ENCODE measurements at regions not wholly inside any gene's neighbourhood (a gene's known extent, or its start where the extent isn't known, plus 50 kb on each side); places are given as distances from the start of the nearest gene placed in this dataset.

DNA sequence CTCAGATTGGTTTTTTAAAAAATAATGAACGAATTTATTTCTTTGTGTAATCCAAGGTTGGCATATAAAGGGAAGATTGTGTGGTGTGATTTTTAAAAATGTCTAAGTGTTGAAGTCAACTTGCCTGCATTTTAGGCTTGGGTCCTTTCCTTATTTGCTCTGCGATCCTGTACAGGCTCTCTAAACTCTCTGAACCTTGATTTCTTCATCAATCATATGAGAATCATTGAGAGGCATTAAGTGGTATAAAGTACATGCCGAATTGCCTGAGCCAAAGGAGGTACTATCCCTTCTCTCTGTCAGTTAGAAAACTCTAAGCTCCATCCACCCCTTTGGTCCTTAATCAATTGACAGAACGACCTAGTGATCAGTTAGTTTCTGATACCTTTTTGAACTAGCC lies 440.4 kb upstream of the MEX3C start:
- Histone ChIP-seq H2AFZ (ENCODE audit: low read depth, low read length) (no peak overlapping the region), H3K4me3 (no peak overlapping the region), H3K79me2 (ENCODE audit: control insufficient read depth, insufficient read depth, low read length) (no peaks in the 10 kb centered on the region), H3K9me1 (ENCODE audit: control insufficient read depth, insufficient read depth, low read length) (no peaks in the 10 kb centered on the region), H3K4me1 (replicated peaks in 1 of 2; ENCODE audit: control insufficient read depth in 2 of 2, insufficient read depth in 2 of 2, low read length in 2 of 2) (no peaks in the 10 kb centered on the region), H3K36me3 (ENCODE audit: control insufficient read depth, insufficient read depth, low read length) (no peaks in the 10 kb centered on the region), H3K9ac (ENCODE audit: insufficient read depth in 1 of 2, low read depth in 2 of 2, low read length in 2 of 2) (no peak overlapping the region), H3K27ac (ENCODE audit: extremely low read depth, low read depth, low read length) (no peak overlapping the region), H3K4me2 (ENCODE audit: insufficient read depth, low read length) (no peak overlapping the region), H3K27me3 (ENCODE audit: control insufficient read depth in 2 of 2, insufficient read depth in 2 of 2, low read length in 2 of 2) (no peaks in the 10 kb centered on the region), H3K9me3 (replicated peaks; ENCODE audit: control insufficient read depth, insufficient read depth, low read depth, low read length) (no peaks in the 10 kb centered on the region), H4K20me1 (replicated peaks; ENCODE audit: control insufficient read depth, insufficient read depth, low read length) (no peaks in the 10 kb centered on the region)
- FAIRE-seq (no peak), DNase-seq (ENCODE audit: extremely low read depth in 1 of 4, low spot score in 3 of 4) (no peak), ATAC-seq (no peak)
- TF ChIP-seq, protein P1, sequence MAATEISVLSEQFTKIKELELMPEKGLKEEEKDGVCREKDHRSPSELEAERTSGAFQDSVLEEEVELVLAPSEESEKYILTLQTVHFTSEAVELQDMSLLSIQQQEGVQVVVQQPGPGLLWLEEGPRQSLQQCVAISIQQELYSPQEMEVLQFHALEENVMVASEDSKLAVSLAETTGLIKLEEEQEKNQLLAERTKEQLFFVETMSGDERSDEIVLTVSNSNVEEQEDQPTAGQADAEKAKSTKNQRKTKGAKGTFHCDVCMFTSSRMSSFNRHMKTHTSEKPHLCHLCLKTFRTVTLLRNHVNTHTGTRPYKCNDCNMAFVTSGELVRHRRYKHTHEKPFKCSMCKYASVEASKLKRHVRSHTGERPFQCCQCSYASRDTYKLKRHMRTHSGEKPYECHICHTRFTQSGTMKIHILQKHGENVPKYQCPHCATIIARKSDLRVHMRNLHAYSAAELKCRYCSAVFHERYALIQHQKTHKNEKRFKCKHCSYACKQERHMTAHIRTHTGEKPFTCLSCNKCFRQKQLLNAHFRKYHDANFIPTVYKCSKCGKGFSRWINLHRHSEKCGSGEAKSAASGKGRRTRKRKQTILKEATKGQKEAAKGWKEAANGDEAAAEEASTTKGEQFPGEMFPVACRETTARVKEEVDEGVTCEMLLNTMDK (IDR thresholded peaks at IDR 0.05; ENCODE audit: borderline replicate concordance, insufficient read depth, low read depth, low read length, poor library complexity, severe bottlenecking): no peak
- TF ChIP-seq, protein P2, sequence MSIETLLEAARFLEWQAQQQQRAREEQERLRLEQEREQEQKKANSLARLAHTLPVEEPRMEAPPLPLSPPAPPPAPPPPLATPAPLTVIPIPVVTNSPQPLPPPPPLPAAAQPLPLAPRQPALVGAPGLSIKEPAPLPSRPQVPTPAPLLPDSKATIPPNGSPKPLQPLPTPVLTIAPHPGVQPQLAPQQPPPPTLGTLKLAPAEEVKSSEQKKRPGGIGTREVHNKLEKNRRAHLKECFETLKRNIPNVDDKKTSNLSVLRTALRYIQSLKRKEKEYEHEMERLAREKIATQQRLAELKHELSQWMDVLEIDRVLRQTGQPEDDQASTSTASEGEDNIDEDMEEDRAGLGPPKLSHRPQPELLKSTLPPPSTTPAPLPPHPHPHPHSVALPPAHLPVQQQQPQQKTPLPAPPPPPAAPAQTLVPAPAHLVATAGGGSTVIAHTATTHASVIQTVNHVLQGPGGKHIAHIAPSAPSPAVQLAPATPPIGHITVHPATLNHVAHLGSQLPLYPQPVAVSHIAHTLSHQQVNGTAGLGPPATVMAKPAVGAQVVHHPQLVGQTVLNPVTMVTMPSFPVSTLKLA (conservative IDR thresholded peaks at IDR 0.05): no peak
- TF ChIP-seq KLF1 (tag; IDR thresholded peaks at IDR 0.05) (no peak), ZNF41 (CRISPR knock-in tag; conservative IDR thresholded peaks at IDR 0.05) (no peak), MED1 (CRISPR knock-in tag; IDR thresholded peaks at IDR 0.05; ENCODE audit: borderline replicate concordance) (no peak), CREM (IDR thresholded peaks at IDR 0.05; ENCODE audit: low read depth) (no peak)
- BruUV-seq (replicated peaks): no TSS peak
- intact Hi-C loops (cut with micrococcal nuclease): no loop called here
- WGBS (ENCODE audit: insufficient coverage, low coverage, missing lambda C conversion rate): 0% methylated on average over 4 of the region's 4 CpGs
- POLR2A ChIA-PET: no interaction called here
- in situ Hi-C loops (cut with MboI): no loop called here
- CTCF ChIA-PET (ENCODE audit: low intra/inter-chr PET ratio): no interaction called here

Data from K562 (cell line).